GM12865 (cell line): ENCODE measurements at regions not wholly inside any gene's neighbourhood (a gene's known extent, or its start where the extent isn't known, plus 50 kb on each side); places are given as distances from the start of the nearest gene placed in this dataset.

Experiments
- DNase-seq: peaks from one replicate; pipeline ENCODE4 v3.0.0; 2010; ENCODE audit warnings: low read depth
- H3K4me3 ChIP-seq: 2 replicates; pipeline ENCODE4 v1.5.1; 2011; ENCODE audit warnings: mild to moderate bottlenecking, low read depth, low read length, control low read depth
- CTCF ChIP-seq: IDR thresholded peaks from 2 replicates; pipeline ENCODE4 v1.5.1; 2011; ENCODE audit warnings: low read length, control low read depth, low read depth, inconsistent platforms; ENCODE audit not compliant: insufficient read depth; ENCODE audit errors: missing control alignments

GRCh38 chr18:76177160-76177559, 317.9 kb downstream of the ZNF516 start:
- H3K4me3 ChIP-seq: no peak overlapping the region
- no peak for DNase-seq
- no peak for TF ChIP-seq CTCF

GRCh38 chr18:76174451-76174850, 320.6 kb downstream of the ZNF516 start:
- DNase-seq: no peak
- no peak for TF ChIP-seq CTCF
- no peak overlapping the region for H3K4me3 ChIP-seq

GRCh38 chr18:76169733-76170132, 325.3 kb downstream of the ZNF516 start:
- no peak overlapping the region for H3K4me3 ChIP-seq
- TF ChIP-seq CTCF: no peak
- DNase-seq: no peak

- no peak for DNase-seq
- TF ChIP-seq CTCF: no peak
- no peak overlapping the region for H3K4me3 ChIP-seq
Observed at GRCh38 chr18:76167845-76168621, 327.0 kb downstream of the ZNF516 start.

- TF ChIP-seq CTCF: no peak
- no peak for DNase-seq
- H3K4me3 ChIP-seq: no peak overlapping the region
Observed at GRCh38 chr18:76167410-76167809, 327.6 kb downstream of the ZNF516 start.

GRCh38 chr18:76162886-76163285, 332.2 kb downstream of the ZNF516 start:
- no peak for DNase-seq
- no peak overlapping the region for H3K4me3 ChIP-seq
- no peak for TF ChIP-seq CTCF

- no peak for DNase-seq
- no peak overlapping the region for H3K4me3 ChIP-seq
- TF ChIP-seq CTCF: no peak
Observed at GRCh38 chr18:76161983-76162382, 333.1 kb downstream of the ZNF516 start.
